Neural progenitor cell (in vitro differentiated cells): ENCODE measurements at regions not wholly inside any gene's neighbourhood (a gene's known extent, or its start where the extent isn't known, plus 50 kb on each side); places are given as distances from the start of the nearest gene placed in this dataset.

ENCODE experiments used
- DNase-seq: peaks from one replicate; pipeline ENCODE4 v3.0.0-alpha.2; 2016; ENCODE audit warnings: low spot score
- H2AFZ ChIP-seq: fragments of 200-600 bp; sonication (generic); replicated peaks from 2 replicates; pipeline ENCODE4 v1.6.1; 2016; ENCODE audit warnings: antibody characterized with exemption
- H3F3A ChIP-seq: fragments of 200-600 bp; sonication (generic); 2 replicates; pipeline ENCODE4 v1.6.1; 2016; ENCODE audit warnings: antibody characterized with exemption, low read depth
- H3K27ac ChIP-seq: fragments of 200-600 bp; sonication (generic); 2 replicates; pipeline ENCODE4 v1.5.1; 2016; ENCODE audit warnings: mild to moderate bottlenecking
- H3K27me3 ChIP-seq: fragments of 200-600 bp; sonication (generic); 2 replicates; pipeline ENCODE4 v1.6.1; 2016; ENCODE audit warnings: mild to moderate bottlenecking, moderate library complexity
- H3K36me3 ChIP-seq: fragments of 200-600 bp; sonication (generic); 2 replicates; pipeline ENCODE4 v1.5.1; 2016
- H3K4me1 ChIP-seq: fragments of 200-600 bp; sonication (generic); 2 replicates; pipeline ENCODE4 v1.6.1; 2016; ENCODE audit warnings: mixed run types
- H3K4me2 ChIP-seq: fragments of 200-600 bp; sonication (generic); 2 replicates; pipeline ENCODE4 v1.6.1; 2016
- H3K4me3 ChIP-seq: fragments of 200-600 bp; sonication (generic); 2 replicates; pipeline ENCODE4 v1.5.1; 2016
- H3K79me2 ChIP-seq: fragments of 200-600 bp; sonication (generic); 2 replicates; pipeline ENCODE4 v1.6.1; 2016; ENCODE audit warnings: low read depth
- H3K9ac ChIP-seq: fragments of 200-600 bp; sonication (generic); 2 replicates; pipeline ENCODE4 v1.6.1; 2016
- H3K9me3 ChIP-seq: fragments of 200-600 bp; sonication (generic); 2 replicates; pipeline ENCODE4 v1.5.1; 2016; ENCODE audit warnings: low read depth
- H4K20me1 ChIP-seq: fragments of 200-600 bp; sonication (generic); 2 replicates; pipeline ENCODE4 v1.6.1; 2016; ENCODE audit warnings: low read depth
- H3K27ac Mint-ChIP-seq: 3 replicates; pipeline ENCODE4 v1.8.0; 2021; ENCODE audit warnings: mixed read lengths
- H3K27me3 Mint-ChIP-seq: 2 replicates; pipeline ENCODE4 v1.8.0; 2022; ENCODE audit warnings: low read depth, mild to moderate bottlenecking, inconsistent platforms, moderate library complexity, mixed read lengths; ENCODE audit not compliant: insufficient read depth
- H3K36me3 Mint-ChIP-seq: 3 replicates; pipeline ENCODE4 v1.8.0; 2021; ENCODE audit warnings: mixed read lengths
- H3K4me1 Mint-ChIP-seq: 3 replicates; pipeline ENCODE4 v1.8.0; 2021; ENCODE audit warnings: mixed read lengths
- H3K4me3 Mint-ChIP-seq: 3 replicates; pipeline ENCODE4 v1.8.0; 2021; ENCODE audit warnings: mild to moderate bottlenecking, moderate library complexity, mixed read lengths
- H3K9me3 Mint-ChIP-seq: 3 replicates; pipeline ENCODE4 v1.8.0; 2020; ENCODE audit warnings: mixed read lengths
- CTCF ChIP-seq: fragments of 200-600 bp; sonication (generic); IDR thresholded peaks from 2 replicates; pipeline ENCODE4 v1.5.1; 2017; ENCODE audit warnings: antibody characterized with exemption, mild to moderate bottlenecking
- EZH2 ChIP-seq: fragments of 200-600 bp; sonication (generic); IDR thresholded peaks from 2 replicates; pipeline ENCODE4 v1.6.1; 2017; ENCODE audit warnings: antibody characterized with exemption, mild to moderate bottlenecking, moderate library complexity
- EZH2phosphoT487 ChIP-seq: fragments of 200-600 bp; sonication (generic); IDR thresholded peaks from 2 replicates; pipeline ENCODE4 v1.6.1; 2017; ENCODE audit warnings: antibody characterized with exemption

GRCh38 chr15:69931156-69931555, 166.6 kb downstream of the TLE3 start:
- H3K27me3 ChIP-seq, result no peaks in the 10 kb centered on the region
- DNase-seq, result no peak
- no peaks in the 10 kb centered on the region for H3K4me1 ChIP-seq
- peaks cover 2% of the 10 kb centered on the region for H3K36me3 ChIP-seq
- H4K20me1 ChIP-seq, result no peaks in the 10 kb centered on the region
- no peaks in the 10 kb centered on the region for H3K9me3 ChIP-seq
- Mint-ChIP-seq H3K27ac (no peak overlapping the region), H3K36me3 (peaks cover 2% of the 10 kb centered on the region), H3K9me3 (peaks cover 22% of the 10 kb centered on the region), H3K4me3 (no peak overlapping the region), H3K27me3 (peaks cover 5% of the 10 kb centered on the region), H3K4me1 (no peaks in the 10 kb centered on the region)
- H3K79me2 ChIP-seq, result no peaks in the 10 kb centered on the region
- H3K27ac ChIP-seq, result no peak overlapping the region
- H3F3A ChIP-seq, result no peaks in the 10 kb centered on the region
- no peak overlapping the region for H3K9ac ChIP-seq
- TF ChIP-seq CTCF (no peak), EZH2 (no peak), EZH2phosphoT487 (no peak)
- no peak overlapping the region for H3K4me3 ChIP-seq
- H2AFZ ChIP-seq, result no peak overlapping the region
- no peak overlapping the region for H3K4me2 ChIP-seq

GRCh38 chr15:69934607-69935006, 163.1 kb downstream of the TLE3 start:
- Mint-ChIP-seq H3K4me1 (peaks cover 4% of the 10 kb centered on the region), H3K4me3 (no peak overlapping the region), H3K9me3 (peaks cover 8% of the 10 kb centered on the region), H3K27me3 (peaks cover 1% of the 10 kb centered on the region), H3K36me3 (no peaks in the 10 kb centered on the region), H3K27ac (no peak overlapping the region)
- Histone ChIP-seq H4K20me1 (no peaks in the 10 kb centered on the region), H3K9ac (no peak overlapping the region), H3K36me3 (peaks cover 3% of the 10 kb centered on the region), H3K27ac (no peak overlapping the region), H2AFZ (no peak overlapping the region), H3K4me1 (peaks cover 3% of the 10 kb centered on the region), H3K4me3 (no peak overlapping the region), H3K4me2 (no peak overlapping the region), H3K79me2 (no peaks in the 10 kb centered on the region), H3F3A (peaks cover 5% of the 10 kb centered on the region), H3K27me3 (no peaks in the 10 kb centered on the region), H3K9me3 (no peaks in the 10 kb centered on the region)
- no peak for DNase-seq
- no peak for TF ChIP-seq EZH2

DNA sequence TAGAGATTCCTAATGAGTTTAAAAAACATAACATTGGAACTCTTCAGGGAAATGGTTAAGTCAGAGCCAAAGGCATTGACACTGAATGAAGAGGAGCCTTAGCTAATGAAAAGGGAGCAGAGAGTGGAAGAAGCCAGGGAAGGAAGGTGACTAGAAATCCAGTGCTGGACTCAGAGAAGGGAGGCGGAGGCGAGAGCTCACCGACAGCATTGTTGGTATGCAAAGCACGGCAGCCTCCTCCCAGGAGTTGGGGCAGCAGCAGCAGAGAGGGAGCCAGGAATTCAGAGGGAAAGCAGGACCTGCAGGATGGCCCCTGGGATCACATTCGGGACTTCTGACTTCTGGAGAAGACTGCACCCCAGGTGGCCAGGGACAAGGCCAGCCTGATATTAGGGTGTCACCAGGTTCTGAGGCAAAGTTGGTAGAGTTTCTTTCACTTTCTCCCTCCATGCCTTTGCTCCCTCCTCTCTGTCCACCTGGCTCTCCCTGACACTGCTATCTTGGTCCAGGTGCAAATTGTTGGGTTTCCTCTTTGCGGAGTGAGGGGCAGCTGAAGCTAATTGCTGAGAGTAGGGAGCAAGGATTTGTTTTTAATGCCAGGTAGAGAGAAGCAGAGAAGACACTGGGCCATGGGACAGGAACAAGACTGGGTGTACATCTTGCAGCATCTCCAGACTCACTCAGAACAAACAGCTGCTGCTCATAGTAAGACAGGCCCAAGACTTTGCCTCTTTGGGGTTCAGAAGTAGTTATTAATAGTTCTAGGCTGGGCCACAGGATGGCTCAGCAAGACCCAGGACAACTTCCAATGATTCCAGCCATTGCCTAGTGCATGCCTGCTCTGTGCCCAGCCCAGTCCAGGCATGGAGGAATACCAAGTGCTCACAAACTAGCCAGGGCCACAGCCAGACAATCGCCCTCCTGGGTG, 157.9 kb downstream of the TLE3 start:
- Mint-ChIP-seq H3K4me3 (no peak overlapping the region), H3K27ac (no peak overlapping the region), H3K4me1 (peaks cover 21% of the 10 kb centered on the region), H3K36me3 (no peaks in the 10 kb centered on the region), H3K27me3 (peaks cover 5% of the 10 kb centered on the region), H3K9me3 (peaks cover 7% of the 10 kb centered on the region)
- H3K27ac ChIP-seq, result no peak overlapping the region
- peak; percentile 80 for DNase-seq
- H3K9me3 ChIP-seq, result no peaks in the 10 kb centered on the region
- peaks cover 3% of the 10 kb centered on the region for H3K36me3 ChIP-seq
- H4K20me1 ChIP-seq, result no peaks in the 10 kb centered on the region
- no peak overlapping the region for H3K4me3 ChIP-seq
- H3K9ac ChIP-seq, result no peak overlapping the region
- peak overlapping the region; percentile 43 for H2AFZ ChIP-seq
- H3K27me3 ChIP-seq, result no peaks in the 10 kb centered on the region
- peaks cover 9% of the 10 kb centered on the region for H3K4me1 ChIP-seq
- peak overlapping the region; percentile 57 for H3K4me2 ChIP-seq
- no peak for TF ChIP-seq CTCF
- no peak for TF ChIP-seq EZH2phosphoT487
- TF ChIP-seq EZH2, result no peak
- peaks cover 5% of the 10 kb centered on the region for H3F3A ChIP-seq
- no peaks in the 10 kb centered on the region for H3K79me2 ChIP-seq
